ENCODE measurements at regions not wholly inside any gene's neighbourhood (a gene's known extent, or its start where the extent isn't known, plus 50 kb on each side); places are given as distances from the start of the nearest gene placed in this dataset.
"Not testable (repeated sequence)": the region's sequence is repeated elsewhere in the genome, so short reads cannot be mapped to it uniquely, and the experiment has no call there.

- Histone ChIP-seq H3K4me1 (ENCODE audit: control insufficient read depth, insufficient read depth, low read length) (peaks cover 5% of the 10 kb centered on the region), H3K36me3 (ENCODE audit: control insufficient read depth in 2 of 2, insufficient read depth in 2 of 2, low read length in 2 of 2) (no peaks in the 10 kb centered on the region), H3K27ac (ENCODE audit: low read length) (no peak overlapping the region), H3K9me3 (ENCODE audit: control insufficient read depth in 2 of 2, low read length in 2 of 2) (no peaks in the 10 kb centered on the region), H3K27me3 (ENCODE audit: control insufficient read depth in 1 of 2, insufficient read depth in 2 of 2, low read length in 2 of 2) (no peaks in the 10 kb centered on the region), H3K9ac (ENCODE audit: low read length in 2 of 2) (no peak overlapping the region), H3K4me3 (ENCODE audit: low read length in 2 of 2) (no peak overlapping the region)
Measured at GRCh38 chr15:53830707-53831386, 71.4 kb upstream of the WDR72 start.

- Histone ChIP-seq H3K4me3 (ENCODE audit: low read length in 2 of 2) (no peak overlapping the region), H3K4me1 (ENCODE audit: control insufficient read depth, insufficient read depth, low read length) (peaks cover 5% of the 10 kb centered on the region), H3K27me3 (ENCODE audit: control insufficient read depth in 1 of 2, insufficient read depth in 2 of 2, low read length in 2 of 2) (no peaks in the 10 kb centered on the region), H3K27ac (ENCODE audit: low read length) (no peak overlapping the region), H3K36me3 (ENCODE audit: control insufficient read depth in 2 of 2, insufficient read depth in 2 of 2, low read length in 2 of 2) (no peaks in the 10 kb centered on the region), H3K9ac (ENCODE audit: low read length in 2 of 2) (no peak overlapping the region), H3K9me3 (ENCODE audit: control insufficient read depth in 2 of 2, low read length in 2 of 2) (no peaks in the 10 kb centered on the region)
Measured at GRCh38 chr15:53829923-53830459, 70.5 kb upstream of the WDR72 start.

DNA sequence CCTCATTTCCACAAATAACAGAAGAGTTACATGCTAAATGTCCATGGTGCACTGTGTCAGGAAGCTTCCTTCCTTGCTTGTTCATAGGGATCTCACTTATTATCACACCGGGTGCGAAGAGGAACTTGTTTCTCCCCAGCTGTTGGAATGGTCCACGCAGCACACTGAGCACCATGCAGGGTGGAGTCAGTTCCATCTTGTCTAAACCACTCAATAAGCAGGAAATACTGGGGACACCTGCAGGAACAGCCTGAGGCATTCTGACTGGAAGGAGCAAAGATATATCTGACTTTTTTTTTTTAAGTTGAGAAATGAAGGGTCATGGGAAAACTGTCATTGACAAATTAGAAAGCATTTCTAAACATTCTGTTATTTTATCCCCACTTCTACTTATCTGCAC lies 70.0 kb upstream of the WDR72 start:
- no peak overlapping the region for H3K4me3 ChIP-seq (ENCODE audit: low read length in 2 of 2)
- H3K9ac ChIP-seq (ENCODE audit: low read length in 2 of 2): no peak overlapping the region
- no peaks in the 10 kb centered on the region for H3K9me3 ChIP-seq (ENCODE audit: control insufficient read depth in 2 of 2, low read length in 2 of 2)
- no peaks in the 10 kb centered on the region for H3K27me3 ChIP-seq (ENCODE audit: control insufficient read depth in 1 of 2, insufficient read depth in 2 of 2, low read length in 2 of 2)
- no peak overlapping the region for H3K27ac ChIP-seq (ENCODE audit: low read length)
- peaks cover 5% of the 10 kb centered on the region for H3K4me1 ChIP-seq (ENCODE audit: control insufficient read depth, insufficient read depth, low read length)
- H3K36me3 ChIP-seq (ENCODE audit: control insufficient read depth in 2 of 2, insufficient read depth in 2 of 2, low read length in 2 of 2): no peaks in the 10 kb centered on the region

GRCh38 chr15:53827355-53827754 lies 67.9 kb upstream of the WDR72 start:
- H3K4me1 ChIP-seq (ENCODE audit: control insufficient read depth, insufficient read depth, low read length): no peaks in the 10 kb centered on the region
- H3K27me3 ChIP-seq (ENCODE audit: control insufficient read depth in 1 of 2, insufficient read depth in 2 of 2, low read length in 2 of 2): no peaks in the 10 kb centered on the region
- H3K27ac ChIP-seq (ENCODE audit: low read length): no peak overlapping the region
- H3K4me3 ChIP-seq (ENCODE audit: low read length in 2 of 2): no peak overlapping the region
- no peak overlapping the region for H3K9ac ChIP-seq (ENCODE audit: low read length in 2 of 2)
- no peaks in the 10 kb centered on the region for H3K9me3 ChIP-seq (ENCODE audit: control insufficient read depth in 2 of 2, low read length in 2 of 2)
- H3K36me3 ChIP-seq (ENCODE audit: control insufficient read depth in 2 of 2, insufficient read depth in 2 of 2, low read length in 2 of 2): no peaks in the 10 kb centered on the region

- Histone ChIP-seq H3K27ac (ENCODE audit: low read length) (no peak overlapping the region), H3K9me3 (ENCODE audit: control insufficient read depth in 2 of 2, low read length in 2 of 2) (no peaks in the 10 kb centered on the region), H3K4me1 (ENCODE audit: control insufficient read depth, insufficient read depth, low read length) (peaks cover 4% of the 10 kb centered on the region), H3K9ac (ENCODE audit: low read length in 2 of 2) (no peak overlapping the region), H3K36me3 (ENCODE audit: control insufficient read depth in 2 of 2, insufficient read depth in 2 of 2, low read length in 2 of 2) (no peaks in the 10 kb centered on the region), H3K4me3 (ENCODE audit: low read length in 2 of 2) (no peak overlapping the region), H3K27me3 (ENCODE audit: control insufficient read depth in 1 of 2, insufficient read depth in 2 of 2, low read length in 2 of 2) (peaks cover 0 to 2% of the 10 kb centered on the region in 2 donors)
Measured at GRCh38 chr15:53811530-53811929, 52.1 kb upstream of the WDR72 start.

DNA sequence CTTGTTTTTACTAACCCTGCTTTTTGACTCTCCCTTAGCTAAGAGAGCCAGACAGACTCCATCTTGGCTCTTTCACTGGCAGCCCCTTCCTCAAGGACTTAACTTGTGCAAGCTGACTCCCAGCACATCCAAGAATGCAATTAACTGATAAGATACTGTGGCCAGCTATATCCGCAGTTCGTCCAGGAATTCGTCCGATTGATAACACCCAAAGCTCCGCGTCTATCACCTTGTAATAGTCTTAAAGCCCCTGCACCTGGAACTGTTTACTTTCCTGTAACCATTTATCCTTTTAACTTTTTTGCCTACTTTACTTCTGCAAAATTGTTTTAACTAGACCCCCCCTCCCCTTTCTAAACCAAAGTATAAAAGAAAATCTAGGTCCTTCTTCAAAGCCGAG lies 50.8 kb upstream of the WDR72 start:
- H3K36me3 ChIP-seq (ENCODE audit: control insufficient read depth in 2 of 2, insufficient read depth in 2 of 2, low read length in 2 of 2); H3K4me1 ChIP-seq (ENCODE audit: control insufficient read depth, insufficient read depth, low read length); H3K9ac ChIP-seq (ENCODE audit: low read length in 2 of 2); H3K27me3 ChIP-seq (ENCODE audit: control insufficient read depth in 1 of 2, insufficient read depth in 2 of 2, low read length in 2 of 2); H3K4me3 ChIP-seq (ENCODE audit: low read length in 2 of 2); H3K9me3 ChIP-seq (ENCODE audit: control insufficient read depth in 2 of 2, low read length in 2 of 2); H3K27ac ChIP-seq (ENCODE audit: low read length): not testable (repeated sequence)
